ENCODE measurements at regions not wholly inside any gene's neighbourhood (a gene's known extent, or its start where the extent isn't known, plus 50 kb on each side); places are given as distances from the start of the nearest gene placed in this dataset.

DNA sequence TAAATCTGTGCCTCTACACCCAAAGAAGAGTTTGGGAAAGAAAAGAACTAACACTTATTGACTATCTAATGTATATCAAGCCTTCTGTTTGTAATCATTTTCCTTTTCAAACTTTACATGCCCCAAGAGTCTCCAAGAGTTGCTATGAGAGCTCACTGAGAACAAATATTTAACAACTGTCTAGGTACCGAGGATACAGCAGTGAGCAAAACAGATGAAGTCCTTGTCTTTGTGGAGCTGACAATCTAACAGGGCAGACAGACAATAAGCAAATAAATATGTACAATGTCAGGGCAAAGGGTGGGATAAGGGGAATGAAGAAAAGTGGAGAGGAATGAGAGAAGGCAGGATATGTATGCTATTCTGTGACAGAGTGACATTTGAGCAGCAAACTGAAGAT, 64.8 kb upstream of the KSR1 start:
- no peak for DNase-seq (ENCODE audit: low spot score)

DNA sequence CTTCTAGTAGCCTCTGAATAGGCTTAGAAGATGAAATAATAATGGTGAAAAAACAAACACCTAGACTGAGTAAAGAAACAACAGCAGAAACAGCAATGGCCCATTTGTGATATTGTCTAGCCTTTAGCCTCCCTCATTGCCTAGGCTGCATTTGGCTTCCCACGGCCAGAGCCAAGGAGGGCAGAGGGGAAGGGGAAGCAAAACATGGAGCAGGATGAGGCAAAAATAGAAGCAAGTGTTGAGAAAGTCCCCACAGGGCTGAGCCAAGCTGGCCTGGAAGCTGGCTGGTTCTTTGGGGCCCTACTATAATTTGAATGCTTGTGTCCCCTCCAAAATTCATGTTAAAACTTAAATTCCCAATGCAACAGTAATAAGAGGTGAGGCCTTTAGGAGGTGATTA, 60.2 kb upstream of the KSR1 start:
- DNase-seq (ENCODE audit: low spot score): no peak

DNA sequence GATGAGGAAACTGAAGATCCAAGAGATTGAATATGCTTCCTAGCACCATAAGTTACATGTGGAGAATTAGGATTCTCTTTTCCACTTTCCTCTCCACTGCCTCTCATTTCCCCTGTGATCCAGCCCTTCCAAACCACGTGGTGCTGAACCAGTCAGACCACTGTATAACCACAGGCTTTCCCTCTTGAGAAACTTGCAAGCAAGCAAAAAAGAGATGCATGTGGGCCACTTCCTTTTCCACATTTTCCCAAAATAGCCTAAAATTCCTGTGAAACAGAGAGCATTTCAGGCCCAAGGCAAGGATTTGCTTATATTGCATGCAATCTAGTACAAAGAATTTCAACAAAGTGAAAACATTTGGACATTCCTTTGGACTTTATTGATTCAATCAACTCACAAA, 59.3 kb upstream of the KSR1 start:
- DNase-seq (ENCODE audit: low spot score): peak; percentile 63

DNA sequence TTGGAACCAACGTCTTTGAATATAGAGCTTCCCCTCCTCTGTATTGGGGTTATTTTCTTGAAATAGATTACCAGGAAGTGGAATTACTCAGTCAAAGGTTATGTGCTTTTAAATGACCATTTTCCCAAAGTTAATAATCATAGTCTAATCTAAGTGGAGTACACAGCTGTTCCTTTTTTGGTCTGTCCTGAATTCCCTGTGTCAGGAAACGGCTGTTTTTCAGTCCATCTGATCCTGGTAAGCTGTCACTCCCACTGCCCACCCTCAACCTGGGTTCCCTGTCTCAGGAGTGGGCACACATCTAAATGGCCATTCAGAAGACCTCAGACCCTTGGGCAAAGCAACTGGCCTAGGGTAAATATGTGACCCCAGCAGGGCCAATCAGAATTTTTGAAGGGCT, 57.6 kb upstream of the KSR1 start:
- no peak for DNase-seq (ENCODE audit: low spot score)

DNA sequence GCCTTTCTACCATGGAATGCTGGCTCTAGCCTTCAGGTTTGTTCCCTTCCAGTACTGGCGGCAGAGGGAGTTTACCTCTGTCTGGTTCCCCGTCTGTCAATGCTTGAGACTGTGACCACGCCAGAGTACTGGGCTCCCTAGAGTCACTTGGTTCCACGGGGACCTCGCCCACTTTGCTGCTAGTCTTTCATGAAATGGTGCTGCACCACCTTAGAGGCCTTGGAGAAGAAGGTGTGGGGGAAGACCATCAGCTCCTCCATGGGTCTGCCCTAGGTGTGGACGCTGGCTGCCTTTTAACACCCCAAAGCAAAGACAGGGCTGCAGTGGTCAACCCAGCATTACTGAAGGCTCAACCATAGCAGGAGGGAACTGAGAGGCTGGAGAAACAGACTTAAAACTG, 55.3 kb upstream of the KSR1 start:
- no peak for DNase-seq (ENCODE audit: low spot score)

DNA sequence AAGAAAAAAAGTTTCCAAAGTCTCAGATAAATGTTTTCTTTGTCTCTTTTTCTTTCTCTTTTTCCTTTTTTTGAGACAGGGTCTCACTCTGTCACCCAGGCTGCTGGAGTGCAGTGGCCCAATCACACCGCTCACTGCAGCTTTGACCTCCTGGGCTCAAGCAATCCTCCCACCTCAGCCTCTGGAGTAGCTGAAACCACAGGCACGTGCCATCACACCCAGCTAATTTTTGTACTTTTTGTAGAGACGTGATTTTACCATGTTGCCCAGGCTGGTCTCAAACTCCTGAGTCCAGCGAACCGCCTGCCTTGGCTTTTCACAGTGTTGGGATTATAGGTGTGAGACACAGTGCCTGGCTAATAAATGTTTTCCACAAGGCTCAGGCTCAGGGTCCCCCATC, 53.3 kb upstream of the KSR1 start:
- DNase-seq (ENCODE audit: low spot score): no peak

DNA sequence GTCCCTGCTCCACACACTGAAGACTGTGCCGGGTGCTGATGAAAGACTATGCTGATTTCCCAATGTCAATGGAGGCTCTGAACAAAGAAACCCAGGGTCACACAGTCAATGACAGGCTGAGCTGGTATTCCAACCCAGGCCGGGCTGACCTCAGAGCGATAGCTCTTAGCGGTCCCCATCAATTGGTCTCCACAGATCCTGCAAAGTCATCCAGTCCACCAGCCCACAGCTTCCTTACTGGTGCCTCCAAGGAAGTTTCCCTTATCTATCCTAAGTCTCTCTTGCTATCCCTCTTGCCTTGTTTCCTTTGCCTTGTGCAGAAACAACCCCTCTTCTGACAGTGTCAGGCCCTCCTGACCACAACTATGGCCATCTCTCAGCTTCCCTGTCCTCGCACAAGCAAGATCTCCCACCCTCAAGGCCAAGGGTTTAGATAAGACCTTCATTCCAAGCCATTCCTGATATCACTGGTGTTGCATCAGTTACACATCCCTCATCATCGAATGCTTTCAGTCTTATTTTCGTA, 52.7 kb upstream of the KSR1 start:
- no peak for DNase-seq (ENCODE audit: low spot score)

DNA sequence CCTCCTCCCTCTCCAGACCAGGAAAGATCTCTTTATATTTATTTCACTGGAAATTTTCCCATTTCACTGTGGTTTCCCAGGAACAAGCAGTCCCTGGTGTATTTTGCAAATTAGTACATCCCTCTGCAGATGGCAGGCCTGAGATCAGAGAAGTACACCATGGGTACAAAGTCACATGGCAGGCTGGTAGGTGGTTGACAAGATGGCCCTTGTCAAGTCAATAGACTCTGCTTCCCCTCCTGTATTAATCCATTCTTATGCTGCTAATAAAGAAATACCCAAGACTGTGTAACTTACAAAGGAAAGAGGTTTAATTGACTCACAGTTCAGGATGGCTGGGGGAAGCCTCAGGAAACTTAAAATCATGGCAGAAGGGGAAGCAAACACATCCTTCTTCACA, 51.6 kb upstream of the KSR1 start:
- no peak for DNase-seq (ENCODE audit: low spot score)

Measured in GM03348 (cell line).